Osteoblast (primary cell): ENCODE measurements at regions not wholly inside any gene's neighbourhood (a gene's known extent, or its start where the extent isn't known, plus 50 kb on each side); places are given as distances from the start of the nearest gene placed in this dataset.
"Not testable (repeated sequence)": the region's sequence is repeated elsewhere in the genome, so short reads cannot be mapped to it uniquely, and the experiment has no call there.

ENCODE experiments used
- DNase-seq: peaks from one replicate; pipeline ENCODE4 v3.0.0; 2011; ENCODE audit warnings: low spot score, mixed read lengths; ENCODE audit not compliant: insufficient read length; ENCODE audit errors: missing footprints
- H2AFZ ChIP-seq: 2 replicates; pipeline ENCODE4 v1.6.0; 2011; ENCODE audit warnings: mild to moderate bottlenecking, low read length
- H3K27ac ChIP-seq: 2 replicates; pipeline ENCODE4 v1.5.1; 2011; ENCODE audit warnings: mild to moderate bottlenecking, low read depth, low read length, moderate library complexity
- H3K27me3 ChIP-seq: 2 replicates; pipeline ENCODE4 v1.6.0; 2012; ENCODE audit warnings: mild to moderate bottlenecking, control low read depth, inconsistent platforms, low read length, moderate library complexity; ENCODE audit not compliant: insufficient read depth
- H3K36me3 ChIP-seq: 2 replicates; pipeline ENCODE4 v1.5.1; 2011; ENCODE audit warnings: mild to moderate bottlenecking, low read length, control low read depth, moderate library complexity; ENCODE audit not compliant: insufficient read depth
- H3K4me1 ChIP-seq: 2 replicates; pipeline ENCODE4 v1.5.1; 2011; ENCODE audit warnings: mild to moderate bottlenecking, low read length, control low read depth, moderate library complexity; ENCODE audit not compliant: insufficient read depth
- H3K4me2 ChIP-seq: 2 replicates; pipeline ENCODE4 v1.6.0; 2011; ENCODE audit warnings: mild to moderate bottlenecking, low read length; ENCODE audit not compliant: insufficient read depth
- H3K4me3 ChIP-seq: fragments of 200-600 bp; sonication (generic); 3 replicates; pipeline ENCODE4 v1.5.1; 2012; ENCODE audit warnings: mild to moderate bottlenecking, low read length, inconsistent platforms; ENCODE audit not compliant: insufficient read depth
- H3K79me2 ChIP-seq: 2 replicates; pipeline ENCODE4 v1.6.0; 2012; ENCODE audit warnings: mild to moderate bottlenecking, low read length, control low read depth, inconsistent platforms; ENCODE audit not compliant: insufficient read depth
- H3K9me3 ChIP-seq: 2 replicates; pipeline ENCODE4 v1.5.1; 2011; ENCODE audit warnings: low read depth, low read length, control low read depth
- H4K20me1 ChIP-seq: 2 replicates; pipeline ENCODE4 v1.6.0; 2012; ENCODE audit warnings: mild to moderate bottlenecking, low read length, control low read depth; ENCODE audit not compliant: insufficient read depth
- CTCF ChIP-seq: IDR thresholded peaks from 2 replicates; pipeline ENCODE4 v1.5.1; 2011; ENCODE audit warnings: mild to moderate bottlenecking, low read depth, low read length, moderate library complexity; ENCODE audit errors: extremely low read depth

DNA sequence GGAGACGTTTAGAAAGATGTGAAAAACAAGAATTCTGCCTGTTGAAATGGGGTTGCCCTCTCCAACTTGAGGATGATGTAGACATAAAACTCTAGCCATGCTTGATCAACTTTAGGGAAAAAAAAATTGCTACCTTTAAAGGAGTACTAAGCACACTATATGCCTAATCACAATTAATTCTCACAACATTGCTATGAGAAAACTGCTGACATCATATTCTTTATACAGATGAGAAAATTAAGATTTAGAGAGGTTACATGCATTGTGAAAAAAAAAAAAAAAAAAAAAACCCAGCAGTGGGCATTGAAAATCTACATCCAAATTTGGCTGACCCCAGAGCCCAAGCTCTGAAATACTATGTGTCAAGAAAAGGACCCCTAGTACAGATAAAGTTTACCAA lies 617.2 kb upstream of the ADGRL2 start:
- DNase-seq: no peak
- TF ChIP-seq CTCF: no peak
- H3K4me1 ChIP-seq: no peaks in the 10 kb centered on the region

GRCh38 chr1:81183051-81183450 lies 617.7 kb upstream of the ADGRL2 start:
- H3K4me1 ChIP-seq: no peaks in the 10 kb centered on the region
- no peak overlapping the region for H3K4me3 ChIP-seq
- no peak for DNase-seq
- H3K27ac ChIP-seq: no peak overlapping the region
- TF ChIP-seq CTCF: no peak
- H3K4me2 ChIP-seq: no peak overlapping the region
- no peak overlapping the region for H2AFZ ChIP-seq
- H4K20me1 ChIP-seq: no peaks in the 10 kb centered on the region
- peaks cover 5% of the 10 kb centered on the region for H3K9me3 ChIP-seq
- no peaks in the 10 kb centered on the region for H3K27me3 ChIP-seq
- no peaks in the 10 kb centered on the region for H3K36me3 ChIP-seq
- H3K79me2 ChIP-seq: no peaks in the 10 kb centered on the region

More for the DNA sequence above, 617.2 kb upstream of the ADGRL2 start:
- no peaks in the 10 kb centered on the region for H3K27me3 ChIP-seq
- no peak overlapping the region for H3K4me2 ChIP-seq
- H3K27ac ChIP-seq: no peak overlapping the region
- peaks cover 5% of the 10 kb centered on the region for H3K9me3 ChIP-seq
- H2AFZ ChIP-seq: no peak overlapping the region
- H3K36me3 ChIP-seq: no peaks in the 10 kb centered on the region
- H4K20me1 ChIP-seq: no peaks in the 10 kb centered on the region
- H3K79me2 ChIP-seq: no peaks in the 10 kb centered on the region
- no peak overlapping the region for H3K4me3 ChIP-seq

DNA sequence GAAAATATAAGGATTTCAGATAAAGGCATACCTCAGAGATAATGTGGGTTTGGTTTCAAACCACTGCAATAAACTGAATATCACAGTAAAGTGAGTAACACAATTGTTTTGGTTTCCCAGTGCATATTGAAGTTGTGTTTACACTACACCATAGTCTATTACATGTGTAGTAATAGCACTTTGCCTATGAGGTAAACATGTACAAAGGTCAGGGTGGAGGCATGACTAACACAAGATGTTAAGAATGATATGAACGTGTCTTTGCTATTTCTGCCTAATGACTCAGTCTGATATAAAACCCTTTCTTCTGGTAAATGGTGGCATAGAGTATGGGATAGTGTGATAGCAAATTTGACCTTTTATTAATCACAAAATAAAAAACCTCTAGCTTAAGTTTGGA lies 621.5 kb upstream of the ADGRL2 start:
- no peaks in the 10 kb centered on the region for H4K20me1 ChIP-seq
- H3K4me2 ChIP-seq: no peak overlapping the region

GRCh38 chr1:81178431-81179093 lies 622.2 kb upstream of the ADGRL2 start:
- H3K27me3 ChIP-seq, H3K4me3 ChIP-seq, H3K4me1 ChIP-seq, H3K27ac ChIP-seq, H2AFZ ChIP-seq, DNase-seq, H3K4me2 ChIP-seq, H4K20me1 ChIP-seq, H3K36me3 ChIP-seq, H3K79me2 ChIP-seq: not testable (repeated sequence)
- peaks cover 10% of the 10 kb centered on the region for H3K9me3 ChIP-seq

More for the DNA sequence above, 621.5 kb upstream of the ADGRL2 start:
- TF ChIP-seq CTCF: no peak
- DNase-seq: no peak
- Histone ChIP-seq H3K4me1 (no peaks in the 10 kb centered on the region), H3K4me3 (no peak overlapping the region), H3K79me2 (no peaks in the 10 kb centered on the region), H3K27ac (no peak overlapping the region), H3K9me3 (peaks cover 8% of the 10 kb centered on the region), H3K27me3 (no peaks in the 10 kb centered on the region), H2AFZ (no peak overlapping the region), H3K36me3 (no peaks in the 10 kb centered on the region)
